Stimulated activated CD4-positive, alpha-beta T cell treated with anti-CD3 and anti-CD28 coated beads, Interleukin-1b, Interleukin-23, amount 100 ng/mL, for 48 hours (primary cell): ENCODE measurements at regions not wholly inside any gene's neighbourhood (a gene's known extent, or its start where the extent isn't known, plus 50 kb on each side); places are given as distances from the start of the nearest gene placed in this dataset.

Source experiments
- DNase-seq: peaks from one replicate; pipeline ENCODE4 v3.0.0-alpha.2; 2020

DNA sequence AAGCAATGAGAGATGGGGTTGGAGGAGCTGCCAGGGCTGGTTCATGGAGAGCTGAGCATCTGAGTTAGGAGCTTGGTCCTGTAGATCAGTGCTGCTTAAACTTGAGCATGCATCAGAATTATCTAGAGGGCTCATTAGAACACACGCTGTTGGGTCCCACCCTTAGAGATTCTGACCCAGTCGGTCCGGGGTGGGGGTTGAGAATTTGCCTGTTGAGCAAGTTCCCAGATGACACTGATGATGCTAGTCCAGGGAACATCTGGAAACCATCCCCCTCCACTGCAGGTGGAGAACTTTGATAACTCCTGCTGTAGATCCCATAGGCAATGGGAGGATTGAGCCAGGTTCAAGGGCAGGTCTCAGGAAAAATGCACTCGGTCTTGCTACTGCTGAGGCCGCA lies 158.0 kb upstream of the KLF4 start:
- no peak for DNase-seq

DNA sequence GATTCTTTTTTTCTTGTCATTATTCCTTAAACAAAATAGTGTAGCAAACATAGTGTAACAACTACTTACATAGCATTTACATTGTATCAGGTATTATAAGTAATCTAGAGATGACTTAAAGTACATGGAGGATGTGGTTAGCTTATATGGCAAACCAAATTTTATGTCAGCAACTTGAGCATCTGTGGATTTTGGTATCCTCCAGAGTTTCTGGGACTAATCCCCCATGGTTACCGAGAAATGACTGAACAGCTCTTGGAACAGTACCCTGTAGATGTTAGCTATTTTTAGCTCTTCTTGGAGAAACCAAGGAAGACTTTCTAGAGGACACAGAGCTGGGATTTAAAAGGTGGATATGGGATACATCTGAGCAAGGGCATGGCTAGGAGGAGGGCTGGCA lies 157.6 kb upstream of the KLF4 start:
- DNase-seq = no peak

DNA sequence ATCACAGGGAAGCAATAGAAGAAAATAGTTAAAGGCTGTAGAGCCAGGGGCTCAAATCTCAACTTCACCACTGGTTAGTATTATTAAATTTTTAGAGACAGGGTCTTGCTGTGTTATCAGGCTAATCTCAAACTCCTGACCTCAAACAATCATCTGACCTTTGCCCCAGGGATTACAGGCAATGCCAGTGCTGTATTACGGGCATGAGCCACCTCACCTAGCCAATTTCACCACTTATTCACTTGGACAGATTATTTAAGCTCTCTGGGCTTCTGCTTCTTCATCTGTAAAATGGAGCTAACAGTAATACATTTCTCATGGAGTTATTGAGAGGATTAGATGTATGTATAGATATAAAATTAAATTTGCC lies 155.9 kb upstream of the KLF4 start:
- DNase-seq = no peak

GRCh38 chr9:107644733-107645463 lies 155.3 kb upstream of the KLF4 start:
- no peak for DNase-seq

DNA sequence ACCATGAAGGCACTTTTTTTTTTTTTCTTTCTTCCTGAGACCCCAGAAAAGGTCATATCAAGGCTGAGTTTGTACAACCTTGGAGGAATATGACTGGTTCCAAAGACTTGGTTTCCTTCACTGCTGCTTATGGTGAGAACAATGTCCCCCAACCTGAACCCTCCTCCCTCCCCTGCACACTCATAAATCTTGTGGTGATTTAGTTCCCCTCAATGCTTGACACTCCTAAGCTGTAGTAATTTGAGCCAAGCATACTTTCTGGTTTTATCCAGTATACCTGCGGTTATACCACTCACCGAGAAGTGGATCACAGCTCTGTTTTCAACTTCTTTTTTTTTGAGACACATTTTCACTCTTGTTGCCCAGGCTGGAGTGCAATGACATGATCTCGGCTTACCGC lies 149.9 kb upstream of the KLF4 start:
- DNase-seq = no peak

DNA sequence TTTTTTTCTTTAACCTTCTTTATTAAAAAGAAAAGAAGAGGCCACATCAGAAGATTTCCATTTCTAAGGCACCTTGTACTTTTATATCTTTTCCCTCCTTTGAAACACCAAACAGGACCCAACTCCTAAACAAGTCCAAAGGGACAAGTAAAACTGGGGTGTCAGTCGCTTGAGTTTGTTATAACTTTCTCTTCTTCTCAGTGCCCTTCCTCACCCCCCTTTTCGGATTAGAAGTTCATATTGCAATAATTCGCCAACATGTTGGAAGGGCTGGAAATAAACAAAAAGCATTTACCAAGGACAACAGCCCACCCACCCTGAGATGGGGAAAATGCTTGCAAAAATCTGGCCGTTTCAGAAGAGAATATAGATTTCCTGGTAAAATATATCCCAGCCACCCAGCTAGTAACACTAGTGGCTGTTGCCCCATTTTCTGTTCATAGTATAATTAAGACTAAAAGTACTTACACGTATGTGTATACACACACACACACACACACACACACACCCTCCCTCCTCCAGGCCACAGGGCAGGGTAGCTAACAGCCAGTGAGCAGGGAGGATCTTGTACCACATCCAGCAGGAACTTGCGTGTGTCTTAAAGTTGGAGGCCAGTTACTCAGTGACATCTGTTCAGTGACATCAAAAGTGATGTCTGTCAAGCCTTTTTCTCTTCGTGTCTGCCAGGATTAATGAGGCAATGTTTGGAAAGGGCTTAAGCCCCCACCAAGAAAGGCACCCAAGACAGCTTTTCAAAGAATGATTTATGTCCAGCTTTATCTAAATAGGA lies 149.1 kb upstream of the KLF4 start:
- no peak for DNase-seq

- DNase-seq = no peak
Observed at GRCh38 chr9:107637421-107638420, 148.2 kb upstream of the KLF4 start.

DNA sequence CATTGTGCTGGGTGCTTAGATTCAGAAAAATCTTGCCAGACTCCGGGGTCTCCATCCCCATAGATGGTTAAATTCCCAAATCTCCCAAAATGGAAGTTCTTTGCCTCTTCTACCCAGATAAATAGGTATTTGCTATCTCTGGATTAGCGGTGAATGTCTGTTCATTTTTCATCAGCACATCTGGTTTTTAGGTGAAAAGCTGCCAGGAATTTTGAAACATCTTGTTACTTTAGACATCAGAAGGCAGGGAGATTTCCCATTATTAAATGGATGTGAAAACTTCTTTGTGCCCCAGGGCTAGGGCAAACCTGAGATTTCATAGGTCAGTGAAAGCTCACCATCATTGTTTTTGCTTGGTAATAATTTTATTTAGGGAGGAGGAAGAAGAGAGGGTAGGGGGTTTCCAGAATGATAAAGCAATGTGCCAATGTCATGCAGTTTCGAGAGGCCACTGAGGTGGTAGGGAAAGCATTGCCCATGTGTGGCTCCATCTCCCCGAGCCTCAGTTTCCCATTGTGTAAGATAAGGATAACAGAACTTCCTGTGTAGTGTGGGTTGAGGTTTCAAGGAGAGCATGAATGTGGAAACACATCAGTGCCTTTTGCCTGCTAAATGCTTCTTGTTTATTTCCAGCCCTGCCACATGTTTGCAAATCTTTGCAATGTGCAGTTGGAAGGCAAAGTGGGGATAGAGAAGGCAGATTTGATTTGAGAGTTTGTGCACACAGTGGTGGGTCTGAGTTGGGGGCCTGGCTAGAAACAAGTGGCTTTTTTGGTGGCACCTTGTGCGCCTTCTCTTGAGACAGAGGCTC lies 147.2 kb upstream of the KLF4 start:
- no peak for DNase-seq

DNA sequence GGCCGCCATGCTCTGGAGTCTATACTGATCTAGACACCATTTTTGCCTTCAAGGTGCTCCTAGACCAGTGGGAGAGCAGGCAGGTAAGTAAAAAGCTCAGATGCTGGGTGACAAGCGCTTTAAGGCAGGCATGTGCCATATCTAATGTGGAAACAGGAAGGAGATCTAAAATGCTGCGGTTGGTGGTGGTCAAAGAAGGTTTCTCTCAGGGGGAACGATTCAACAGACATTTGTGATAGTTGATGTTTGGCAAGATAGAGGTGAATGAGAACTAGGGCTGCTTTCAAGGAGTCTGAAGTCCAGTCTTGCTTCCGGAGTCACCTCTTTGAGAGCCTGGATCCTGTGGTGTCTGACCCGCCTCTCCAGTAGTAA lies 146.2 kb upstream of the KLF4 start:
- DNase-seq = no peak

GRCh38 chr9:107635101-107635802 lies 145.7 kb upstream of the KLF4 start:
- no peak for DNase-seq

DNA sequence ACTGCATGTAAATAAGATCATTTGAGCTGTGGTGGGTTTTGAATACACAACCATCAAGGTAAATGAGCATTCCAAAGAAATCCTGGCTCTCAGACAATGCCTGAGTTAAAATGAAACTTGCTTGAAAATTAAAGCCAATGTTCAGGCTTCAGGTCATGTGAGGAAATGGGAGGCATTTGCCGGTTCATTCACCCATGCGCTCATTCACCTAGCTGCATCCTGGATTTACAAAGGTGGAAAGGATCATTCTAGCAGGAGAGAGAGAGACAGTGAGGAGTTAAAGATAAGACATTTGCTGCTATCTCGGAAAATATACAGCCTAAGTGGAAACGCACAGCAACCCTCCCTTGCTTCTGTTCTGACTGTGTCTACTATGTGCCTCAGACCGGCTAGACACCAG lies 143.8 kb upstream of the KLF4 start:
- no peak for DNase-seq

DNA sequence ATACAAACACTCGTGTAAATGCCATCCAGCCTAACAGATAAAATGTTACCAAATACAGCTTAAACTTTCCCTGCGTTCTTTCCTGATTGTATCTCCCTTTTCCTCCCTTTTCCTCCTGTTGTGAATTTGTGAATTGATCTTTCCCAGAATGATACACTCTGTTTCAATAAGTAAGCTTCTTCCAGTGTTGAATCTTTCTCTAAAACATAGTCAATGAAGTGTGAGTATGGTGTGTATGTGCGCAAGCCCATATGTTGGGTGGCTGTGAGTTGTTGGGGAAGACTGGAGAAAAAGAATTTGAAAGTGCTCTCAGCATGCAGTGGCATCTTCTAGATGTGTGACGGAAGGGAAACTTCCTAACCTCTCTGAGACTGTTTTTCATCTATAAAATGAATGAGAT lies 143.1 kb upstream of the KLF4 start:
- no peak for DNase-seq

GRCh38 chr9:107632216-107632615 lies 142.6 kb upstream of the KLF4 start:
- no peak for DNase-seq

DNA sequence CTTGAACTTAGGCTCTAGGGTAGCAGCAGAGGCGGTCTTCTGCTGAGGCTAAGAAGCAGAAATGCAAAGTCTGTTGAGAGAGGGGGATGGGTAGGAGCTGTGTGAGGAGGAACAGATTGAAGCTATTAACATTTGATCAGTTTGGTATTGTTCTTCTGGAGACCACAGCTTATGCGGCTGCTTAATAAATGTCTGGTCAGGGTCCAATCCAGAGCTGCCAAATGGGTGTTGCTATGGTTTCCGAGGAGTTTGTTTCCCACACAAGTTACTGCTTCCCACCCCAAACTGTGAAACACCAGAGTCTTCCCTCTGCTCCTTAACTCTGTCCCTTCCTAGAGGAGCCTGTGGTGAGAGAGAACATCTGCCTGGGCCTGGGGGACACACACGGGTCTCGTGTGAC lies 142.2 kb upstream of the KLF4 start:
- no peak for DNase-seq

DNA sequence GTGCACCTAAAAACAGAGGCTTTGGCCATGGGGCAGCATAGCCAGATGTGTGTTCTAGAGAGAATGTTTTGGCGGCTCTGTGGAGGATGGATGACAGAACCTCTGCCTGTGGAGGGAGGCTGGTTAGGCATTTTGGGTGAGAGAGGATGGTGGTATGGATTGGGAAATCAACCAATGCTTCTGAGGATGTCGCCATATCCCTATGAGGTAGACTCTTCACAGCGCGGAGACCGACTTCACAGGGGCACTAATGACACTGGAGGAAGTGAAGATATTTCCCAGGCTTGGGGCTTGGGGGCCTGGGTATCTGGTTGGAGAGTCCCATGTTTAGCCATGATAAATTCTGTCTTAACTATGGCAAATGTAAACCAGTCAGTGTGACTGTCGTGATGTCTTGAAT lies 140.6 kb upstream of the KLF4 start:
- no peak for DNase-seq

GRCh38 chr9:107628444-107628843 lies 138.9 kb upstream of the KLF4 start:
- DNase-seq = no peak

DNA sequence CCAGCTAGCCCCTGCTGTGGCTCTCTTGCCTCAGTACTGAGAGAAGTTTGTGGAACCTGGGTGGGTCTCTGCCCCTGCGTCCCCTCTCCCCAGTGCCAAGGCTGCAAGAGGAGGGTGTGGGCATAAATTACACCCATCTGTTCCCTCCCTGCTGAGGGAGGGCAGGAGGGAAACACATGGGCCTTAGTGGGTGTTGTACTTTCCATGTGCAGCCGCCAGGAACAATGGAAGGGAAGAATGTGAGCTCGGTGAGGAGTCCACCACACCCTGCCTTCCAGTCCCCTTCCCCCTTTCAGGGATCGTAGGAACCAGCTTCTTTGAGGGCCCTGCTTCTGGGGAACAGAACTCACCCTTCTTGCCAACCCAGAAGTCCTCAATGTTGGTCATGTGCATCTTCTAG lies 138.2 kb upstream of the KLF4 start:
- DNase-seq = no peak

DNA sequence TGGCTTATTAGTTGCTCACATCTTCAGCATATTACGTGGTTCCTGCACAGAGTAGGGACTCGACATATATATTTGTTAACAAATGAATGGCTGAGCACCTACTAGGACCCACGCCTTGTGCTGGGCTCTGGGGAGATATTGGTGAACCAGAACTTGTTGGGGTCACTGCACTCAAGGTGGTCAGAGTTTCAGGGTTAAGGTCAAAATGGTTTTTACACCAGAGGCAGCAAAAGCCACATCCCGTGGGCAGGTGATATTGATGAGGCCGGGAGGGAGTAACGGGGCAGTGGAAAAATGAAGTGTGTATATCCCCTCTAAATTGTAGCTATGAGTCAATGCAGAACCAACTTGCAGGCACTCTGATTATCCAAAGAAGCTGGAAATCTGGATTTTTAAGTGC lies 136.5 kb upstream of the KLF4 start:
- DNase-seq = no peak

- DNase-seq = no peak
Observed at GRCh38 chr9:107625383-107625984, 135.9 kb upstream of the KLF4 start.

- DNase-seq = no peak
Observed at GRCh38 chr9:107624234-107624948, 134.8 kb upstream of the KLF4 start.

DNA sequence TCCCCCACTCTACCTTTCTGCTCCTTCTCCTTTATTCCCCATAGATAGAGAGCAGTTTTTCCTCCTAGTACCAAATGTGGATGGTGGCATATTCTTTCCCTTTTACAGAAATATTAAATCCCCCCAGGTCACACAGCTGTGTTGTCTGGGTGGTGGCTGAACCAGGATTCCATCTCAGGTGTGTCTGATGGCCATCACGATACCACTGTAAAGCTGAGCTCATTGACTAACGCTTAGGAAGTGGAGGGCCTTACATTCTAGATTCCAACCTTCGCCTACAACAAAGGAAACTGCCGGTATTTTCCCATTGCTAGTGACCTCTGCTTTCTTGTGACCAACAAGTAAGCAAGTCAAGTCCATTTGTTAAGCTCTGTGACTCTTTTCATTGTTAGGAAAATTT lies 131.9 kb upstream of the KLF4 start:
- no peak for DNase-seq
